GM21447 (cell line): ENCODE measurements at regions not wholly inside any gene's neighbourhood (a gene's known extent, or its start where the extent isn't known, plus 50 kb on each side); places are given as distances from the start of the nearest gene placed in this dataset.

ENCODE experiments used
- ATAC-seq: cut with Tn5 transposase; IDR thresholded peaks from one replicate; pipeline ENCODE4 v1.9.1; 2021; ENCODE audit not compliant: unreplicated experiment

DNA sequence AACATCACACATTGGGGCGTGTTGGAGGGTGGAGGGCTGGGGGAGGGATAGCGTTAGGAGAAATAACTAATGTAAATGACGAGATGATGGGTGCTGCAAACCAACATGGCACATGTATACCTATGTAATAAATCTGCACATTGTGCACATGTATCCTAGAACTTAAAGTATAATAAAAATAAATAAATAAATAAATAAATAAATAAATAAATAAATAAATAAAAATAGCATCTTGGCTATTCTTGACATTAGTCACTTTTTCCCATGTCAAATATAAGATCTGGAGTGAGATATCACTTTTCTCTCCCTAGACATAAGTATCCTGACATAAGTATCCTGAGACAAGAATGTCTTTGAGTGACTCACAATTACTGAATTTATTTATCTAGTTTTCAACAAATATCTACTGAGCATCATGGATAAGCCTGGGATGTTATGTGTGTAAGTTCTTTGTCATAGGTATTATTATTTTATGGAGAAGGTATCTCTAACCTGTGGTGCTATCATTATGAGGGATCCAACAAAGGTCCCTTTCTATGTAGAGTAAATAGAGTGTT is 691.3 kb downstream of the SORCS1 start:
- ATAC-seq: no peak

DNA sequence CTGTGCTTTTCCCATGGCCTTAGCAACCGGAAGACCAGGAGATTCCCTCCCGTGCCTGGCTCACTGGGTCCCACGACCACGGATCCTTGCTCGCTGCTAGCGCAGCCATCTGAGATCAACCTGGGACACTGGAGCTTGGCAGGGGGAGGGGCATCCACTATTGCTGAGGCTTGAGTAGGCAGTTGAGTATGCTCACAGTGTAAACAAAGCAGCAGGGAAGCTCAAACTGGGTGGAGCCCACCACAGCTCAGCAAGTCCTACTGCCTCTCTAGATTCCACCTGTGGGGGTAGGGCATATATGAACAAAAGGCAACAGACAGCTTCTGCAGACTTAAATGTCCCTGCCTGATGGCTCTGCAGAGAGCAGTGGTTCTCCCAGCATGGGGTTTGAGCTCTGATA is 697.0 kb downstream of the SORCS1 start:
- no peak for ATAC-seq

GRCh38 chr10:106457522-106457921 is 707.0 kb downstream of the SORCS1 start:
- no peak for ATAC-seq

- no peak for ATAC-seq
These were observed 710.3 kb downstream of the SORCS1 start for GRCh38 chr10:106454233-106454632.

DNA sequence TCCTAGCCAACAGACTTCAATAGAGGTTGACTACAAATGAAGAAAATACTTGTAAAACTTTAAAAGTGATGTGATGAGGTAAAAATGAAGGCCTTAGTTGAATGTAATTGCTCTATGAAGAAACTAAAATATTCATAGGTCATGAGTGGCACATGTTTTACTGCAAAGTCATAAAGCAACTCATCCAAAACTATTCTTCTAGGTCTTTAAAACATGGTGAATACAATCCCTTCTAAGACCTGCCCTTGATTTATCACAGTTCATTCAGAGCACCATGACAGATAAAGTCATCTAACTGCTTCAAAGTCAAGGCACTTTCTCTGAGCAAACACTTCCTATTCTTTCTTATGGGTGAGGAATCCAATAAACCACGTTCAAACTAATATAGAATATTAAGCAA is 713.5 kb downstream of the SORCS1 start:
- no peak for ATAC-seq

- ATAC-seq: no peak
These were observed 717.6 kb downstream of the SORCS1 start for GRCh38 chr10:106446920-106447319.

DNA sequence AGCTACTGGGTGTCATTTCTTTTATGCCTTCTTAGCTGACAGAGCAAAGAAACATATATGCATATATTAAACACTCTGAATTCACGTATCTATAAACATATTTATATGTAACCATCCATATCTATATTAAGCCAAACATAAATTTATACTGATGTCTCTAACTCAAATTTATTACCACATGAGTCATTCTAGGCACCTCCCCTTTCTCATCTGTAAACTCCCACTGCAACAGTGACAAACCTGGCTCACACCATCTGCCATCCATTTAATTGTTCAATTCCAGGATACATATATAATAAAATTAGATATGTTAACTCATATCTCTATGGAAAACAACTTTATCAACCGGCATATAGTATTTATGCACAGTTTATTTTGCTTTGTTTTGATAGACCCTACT is 722.3 kb downstream of the SORCS1 start:
- ATAC-seq: no peak

DNA sequence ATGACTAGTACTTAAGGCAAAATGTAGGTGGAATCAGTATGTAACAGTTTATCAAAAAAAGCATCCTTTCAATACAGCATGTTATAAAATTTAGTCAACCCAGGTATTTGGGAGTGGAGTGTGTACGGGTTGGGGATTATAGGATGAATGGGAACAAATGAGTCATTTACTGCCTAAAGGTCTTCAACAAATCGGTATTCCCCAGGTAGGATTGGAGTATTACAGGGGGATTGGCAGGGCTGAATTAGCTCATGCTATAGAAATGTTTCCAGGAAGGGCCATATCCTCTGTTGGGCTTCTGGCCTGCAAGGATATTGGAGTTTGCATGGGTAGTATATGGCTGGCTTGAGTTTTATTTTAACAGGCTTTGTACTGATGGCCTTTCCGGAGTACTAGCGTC is 723.7 kb downstream of the SORCS1 start:
- no peak for ATAC-seq

DNA sequence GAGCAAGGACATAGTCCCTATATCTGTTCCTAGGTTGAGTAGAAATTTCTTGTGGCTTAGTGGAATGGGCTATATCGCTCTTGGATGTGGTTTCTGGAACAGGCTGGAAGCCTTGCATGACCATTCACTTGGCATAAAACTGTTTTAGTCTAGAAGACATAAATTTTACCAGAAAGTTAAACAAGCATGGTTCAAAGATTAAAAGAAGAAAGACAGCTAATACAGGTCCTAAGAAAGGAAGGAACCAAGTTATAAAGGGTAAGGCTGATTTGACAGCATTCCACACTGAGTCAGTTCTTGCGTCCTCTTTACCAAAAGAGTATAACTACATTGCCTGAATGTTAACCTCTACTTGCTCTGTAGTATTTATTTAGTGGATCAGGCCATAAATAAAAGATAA is 724.2 kb downstream of the SORCS1 start:
- no peak for ATAC-seq

DNA sequence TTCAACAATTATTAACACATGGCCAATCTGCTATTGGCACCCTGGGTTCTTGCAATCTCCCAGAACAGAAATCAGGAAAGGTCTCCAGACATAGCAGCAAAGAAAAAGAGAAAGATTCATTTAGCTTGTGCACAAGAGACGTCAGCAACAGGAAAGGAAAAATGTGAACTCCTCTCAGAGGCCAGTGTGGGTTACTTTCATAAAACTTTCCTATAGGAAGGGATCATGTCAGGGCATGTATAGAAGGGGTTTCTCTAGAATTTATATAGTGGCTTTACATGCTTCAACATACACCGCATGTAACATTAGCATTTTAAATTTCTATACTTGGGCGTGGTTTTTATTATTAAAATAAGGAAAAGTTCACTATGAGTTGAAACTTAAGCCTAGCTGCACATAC is 725.1 kb downstream of the SORCS1 start:
- no peak for ATAC-seq

DNA sequence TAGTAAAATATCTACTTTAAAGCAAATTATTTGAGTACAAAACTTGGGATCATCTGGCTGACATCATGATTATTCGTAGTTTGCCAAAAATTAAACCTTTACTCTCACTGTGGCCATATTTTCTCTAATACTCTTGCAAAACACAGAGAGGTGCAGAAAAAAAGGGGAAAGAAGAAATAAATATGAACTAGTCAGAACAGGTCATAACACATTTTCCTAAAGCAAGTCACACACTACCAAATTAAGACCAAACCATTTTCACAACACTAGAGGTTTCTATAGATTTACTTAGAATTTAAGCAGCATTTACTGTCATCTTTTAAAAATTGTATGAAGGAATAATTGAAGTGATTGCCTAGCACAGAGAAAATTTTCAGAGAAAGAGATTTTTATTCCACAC is 726.1 kb downstream of the SORCS1 start:
- ATAC-seq: no peak

GRCh38 chr10:106436123-106436715 is 728.3 kb downstream of the SORCS1 start:
- no peak for ATAC-seq

DNA sequence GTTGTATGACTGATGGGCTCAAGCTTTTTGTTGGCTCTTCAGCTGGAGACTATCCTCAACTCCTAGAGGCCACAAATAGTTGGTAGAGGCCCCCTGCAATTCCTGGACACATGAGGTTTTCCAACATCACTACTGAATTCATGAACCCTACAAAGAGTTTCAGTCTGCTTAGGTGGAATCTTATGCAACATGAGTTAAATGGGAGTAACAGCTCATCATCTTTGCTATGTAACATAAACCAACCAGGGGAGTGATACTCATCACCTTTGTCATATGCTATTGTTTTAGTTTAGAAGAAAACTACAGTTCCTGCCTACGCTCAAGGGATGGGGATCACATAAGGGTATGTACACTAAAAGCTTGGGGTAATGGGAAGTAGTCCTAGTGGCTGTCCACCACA is 729.4 kb downstream of the SORCS1 start:
- ATAC-seq: no peak

DNA sequence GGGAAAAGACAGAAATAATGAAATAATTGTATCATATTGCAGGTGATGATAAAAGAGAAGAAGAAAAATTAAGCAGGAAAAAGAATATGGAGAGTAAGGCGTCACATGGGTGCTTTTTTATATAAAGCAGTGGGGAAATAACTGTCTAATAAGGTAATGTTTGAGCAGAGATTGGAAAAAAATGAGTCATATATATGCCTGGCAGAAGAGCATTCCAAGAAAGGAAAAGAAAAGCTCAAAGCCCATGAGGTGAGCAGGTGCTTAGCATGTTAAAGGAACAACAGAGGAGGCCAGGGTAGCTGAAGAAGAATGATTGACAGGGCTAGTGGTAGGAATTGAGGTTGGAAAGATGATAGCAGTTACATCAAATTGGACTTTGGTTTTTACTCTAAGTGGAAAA is 739.5 kb downstream of the SORCS1 start:
- no peak for ATAC-seq

- no peak for ATAC-seq
These were observed 740.5 kb downstream of the SORCS1 start for GRCh38 chr10:106424054-106424453.

- ATAC-seq: no peak
These were observed 754.2 kb downstream of the SORCS1 start for GRCh38 chr10:106410331-106410730.

DNA sequence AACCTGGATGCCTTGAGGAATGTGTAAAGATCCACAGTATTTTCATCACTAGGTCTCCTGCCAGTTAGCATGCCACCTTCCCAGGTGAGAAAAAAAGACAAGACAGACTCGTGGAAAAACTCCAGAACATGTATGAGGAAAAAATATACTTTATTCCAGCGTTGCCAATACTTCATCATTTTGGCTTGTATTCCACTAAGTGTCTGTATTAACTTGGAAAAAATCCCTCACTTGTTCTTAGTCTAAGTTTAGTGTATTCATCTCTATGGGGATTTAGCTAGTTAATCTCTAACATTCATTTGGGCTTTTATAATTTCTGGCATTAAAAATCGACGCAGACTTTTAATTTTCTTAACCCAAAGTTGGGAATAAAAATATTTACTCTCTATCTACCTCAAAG is 759.4 kb downstream of the SORCS1 start:
- no peak for ATAC-seq

DNA sequence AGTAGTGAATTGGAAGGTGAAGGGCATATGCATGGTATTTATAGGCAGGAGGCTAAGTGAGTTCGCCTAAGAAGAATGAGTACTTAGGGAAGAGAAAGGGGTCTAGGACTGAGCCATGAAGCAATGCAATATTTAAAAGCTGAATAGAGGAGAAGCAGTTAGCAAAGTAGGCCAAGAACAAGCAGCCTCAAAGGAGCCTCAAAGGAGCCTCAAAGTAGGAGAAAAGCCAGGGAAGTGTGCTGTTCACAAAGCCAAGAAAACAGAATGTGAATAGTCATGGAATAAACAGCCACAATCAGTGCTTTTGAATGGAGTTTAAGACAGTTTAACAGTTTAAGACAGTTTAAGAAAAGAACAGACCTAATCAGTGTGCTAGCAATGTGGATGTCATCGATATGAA is 762.0 kb downstream of the SORCS1 start:
- no peak for ATAC-seq

- no peak for ATAC-seq
These were observed 762.5 kb downstream of the SORCS1 start for GRCh38 chr10:106401967-106402366.

DNA sequence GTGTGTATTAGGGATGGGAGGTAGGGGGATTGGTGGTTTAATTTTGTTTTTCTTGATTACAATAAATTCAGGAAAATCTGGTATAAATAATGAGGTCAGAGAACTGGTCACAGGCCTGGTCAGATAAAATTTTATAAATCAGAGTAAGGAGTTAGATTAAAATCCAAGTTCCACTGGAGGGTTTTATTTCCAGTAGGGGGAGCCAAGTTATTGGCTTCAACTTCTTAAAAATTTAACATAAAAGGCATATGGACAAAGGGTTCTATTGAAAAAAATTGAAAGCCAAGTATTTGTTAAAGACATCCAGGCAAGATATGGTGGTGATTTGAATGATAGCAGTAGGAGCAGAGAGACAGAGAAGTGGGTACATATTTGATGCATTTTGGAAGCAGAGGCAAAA is 763.3 kb downstream of the SORCS1 start:
- no peak for ATAC-seq

GRCh38 chr10:106399112-106399511 is 765.4 kb downstream of the SORCS1 start:
- no peak for ATAC-seq

GRCh38 chr10:106396192-106396591 is 768.3 kb downstream of the SORCS1 start:
- ATAC-seq: no peak

DNA sequence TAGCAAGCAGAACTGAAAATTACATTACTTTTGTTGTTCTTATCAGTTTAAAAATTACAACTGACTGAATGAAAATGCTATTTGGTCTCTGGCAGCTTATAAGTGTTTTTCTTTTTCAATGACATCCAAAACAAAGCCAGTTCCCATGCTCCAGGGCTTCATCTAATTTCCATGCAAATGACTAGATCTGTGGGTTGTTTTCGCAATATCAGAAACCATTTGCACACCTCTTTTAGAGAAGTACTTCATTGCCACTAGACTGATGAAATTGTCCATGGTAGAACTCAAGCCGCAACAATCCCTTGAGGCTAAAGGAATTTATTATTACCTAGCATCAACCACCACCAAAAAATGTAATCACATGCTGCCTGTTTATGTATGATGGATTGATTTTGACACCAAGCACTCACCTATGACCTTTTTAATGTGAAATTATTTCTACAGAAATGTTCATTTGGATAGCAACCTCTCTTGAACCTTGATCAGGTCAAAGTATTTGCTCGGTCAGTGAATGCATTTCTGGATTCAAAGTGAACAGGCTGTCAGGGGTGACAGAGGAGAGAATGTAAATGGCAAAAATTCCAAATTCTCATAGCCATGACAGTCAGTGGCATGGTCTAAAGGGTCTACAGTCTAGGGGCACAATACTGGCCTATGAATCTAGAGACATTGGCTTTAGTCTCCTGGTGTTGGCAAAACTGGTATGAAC is 769.3 kb downstream of the SORCS1 start:
- no peak for ATAC-seq
